ENCODE measurements at regions not wholly inside any gene's neighbourhood (a gene's known extent, or its start where the extent isn't known, plus 50 kb on each side); places are given as distances from the start of the nearest gene placed in this dataset.

- TF ChIP-seq POLR2A (IDR thresholded peaks at IDR 0.05; ENCODE audit: low read depth) = no peak
- TF ChIP-seq CTCF (IDR thresholded peaks at IDR 0.05) = no peak
- no peak for TF ChIP-seq POLR2AphosphoS5 (IDR thresholded peaks at IDR 0.05)
Observed at GRCh38 chr4:165785337-165785736, 87.7 kb upstream of the TLL1 start.
